Activated naive CD4-positive, alpha-beta T cell treated with Interleukin-2 at 50 U/mL for 16 hours (primary cell): ENCODE measurements at regions not wholly inside any gene's neighbourhood (a gene's known extent, or its start where the extent isn't known, plus 50 kb on each side); places are given as distances from the start of the nearest gene placed in this dataset.
A peak's percentile ranks its signal among the peaks of the same experiment; 100 is the strongest.

Experiments used
- DNase-seq: peaks from one replicate; pipeline ENCODE4 v3.0.0-alpha.2; 2020

DNA sequence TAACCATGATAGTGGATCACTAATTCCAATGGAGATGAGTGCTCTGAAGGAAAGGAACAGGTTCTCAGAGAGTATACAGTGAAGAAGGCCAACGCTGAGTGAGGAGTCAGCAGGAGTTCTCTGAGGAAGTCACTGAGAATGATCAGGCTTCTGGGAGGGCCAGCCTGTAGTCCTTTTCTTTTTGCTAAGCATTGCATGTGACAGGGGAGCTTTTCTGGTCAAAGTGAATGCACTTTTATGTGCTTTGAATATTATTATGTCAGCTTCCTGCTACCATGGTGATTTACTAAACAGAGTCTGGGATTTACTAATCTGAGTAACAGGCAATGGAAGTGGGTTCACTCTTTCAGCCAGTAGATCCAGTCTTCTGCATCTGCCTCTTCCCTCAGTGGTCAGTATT, 81.1 kb upstream of the SERP2 start:
- DNase-seq: no peak

DNA sequence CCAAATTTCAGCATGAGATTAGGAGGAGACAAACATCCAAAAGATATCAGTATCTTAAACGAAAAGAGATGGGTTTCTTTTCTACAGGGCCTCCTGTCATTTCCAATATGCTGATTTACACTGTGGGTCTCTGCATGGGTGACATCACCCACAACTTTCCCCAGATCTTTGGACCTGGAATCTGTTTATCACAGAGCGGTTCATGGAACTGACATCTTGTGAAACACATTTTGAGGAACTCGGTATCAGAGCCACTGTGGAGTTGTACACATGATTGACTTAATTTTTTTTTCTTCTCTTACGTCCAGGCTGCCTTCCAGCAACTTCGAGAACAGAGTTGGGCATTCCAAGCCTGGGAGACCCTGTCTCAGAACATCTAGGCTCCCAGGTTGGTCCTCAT, 80.2 kb upstream of the SERP2 start:
- no peak for DNase-seq

DNA sequence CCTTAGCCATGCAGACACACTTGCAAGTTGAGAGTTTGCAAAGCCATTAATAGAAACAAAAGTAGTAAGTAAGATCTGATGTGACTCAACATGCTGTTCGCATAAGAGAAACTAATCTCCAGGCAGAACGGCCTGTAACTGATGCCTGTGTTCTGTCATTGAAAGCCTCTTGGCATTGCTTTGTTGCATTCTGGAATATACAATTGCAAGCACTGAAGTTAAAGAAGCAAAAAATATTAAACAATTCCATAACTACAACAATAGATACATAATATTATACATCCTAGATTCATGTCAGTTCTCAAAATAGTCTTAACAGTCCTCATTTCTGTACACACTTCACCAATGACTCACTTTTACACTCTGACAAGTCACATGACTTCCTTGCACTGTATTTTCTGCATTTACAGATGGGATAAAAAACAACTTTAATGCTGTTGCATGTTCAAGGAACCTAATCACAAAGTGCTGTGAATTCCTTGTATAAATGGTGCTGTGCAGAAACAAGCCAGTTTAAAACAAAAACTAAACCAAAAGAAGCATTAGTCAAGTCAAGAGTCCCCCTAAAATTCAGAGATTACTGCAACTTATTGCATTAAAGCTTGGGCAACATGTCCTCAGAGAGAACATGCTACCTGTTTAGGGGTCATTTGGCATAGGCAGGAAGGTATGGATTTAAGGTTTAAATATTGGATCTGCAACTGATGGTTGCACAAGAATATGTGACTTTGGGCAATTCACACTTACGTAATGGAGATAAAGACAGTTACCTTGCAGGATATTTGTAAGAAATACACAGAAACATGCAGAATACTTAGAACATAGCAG, 79.5 kb upstream of the SERP2 start:
- no peak for DNase-seq

DNA sequence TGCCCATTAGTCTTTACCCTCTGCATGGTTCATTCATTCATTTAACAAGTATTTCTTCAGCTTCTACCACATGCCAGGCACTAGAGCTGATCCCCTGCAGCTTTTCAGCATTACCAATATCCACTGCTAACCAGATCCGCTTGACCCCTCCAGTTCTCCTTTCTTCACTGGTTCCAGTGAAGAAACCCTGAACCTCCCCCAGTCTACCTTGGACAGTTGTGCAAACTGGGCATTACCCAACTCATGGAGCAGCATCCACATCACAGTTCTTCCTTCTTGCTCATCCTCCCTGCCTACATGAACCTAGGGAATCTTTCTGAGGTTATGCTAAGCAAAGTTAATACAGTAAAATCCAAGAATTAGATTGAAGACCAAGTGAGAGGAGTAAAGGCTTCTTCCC, 78.7 kb upstream of the SERP2 start:
- DNase-seq: no peak

DNA sequence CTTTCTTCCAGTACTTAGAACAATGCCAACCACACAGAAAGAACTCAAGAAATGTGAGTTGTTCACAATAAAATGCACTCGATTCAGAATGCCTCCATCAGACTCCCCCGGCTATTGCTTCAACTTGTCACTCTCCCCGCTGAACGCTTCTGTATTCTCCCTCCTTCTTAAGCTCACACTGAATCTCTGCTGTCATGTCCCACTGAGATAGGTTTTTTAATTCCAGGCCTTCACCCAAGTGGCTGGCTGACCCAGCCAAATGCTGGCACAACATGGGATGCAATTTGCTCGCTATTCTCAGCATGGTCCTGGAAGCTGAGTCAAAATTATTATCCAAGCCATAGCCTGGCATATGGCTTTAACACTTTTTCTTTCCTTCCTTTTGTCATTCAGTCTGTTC, 76.8 kb upstream of the SERP2 start:
- no peak for DNase-seq

DNA sequence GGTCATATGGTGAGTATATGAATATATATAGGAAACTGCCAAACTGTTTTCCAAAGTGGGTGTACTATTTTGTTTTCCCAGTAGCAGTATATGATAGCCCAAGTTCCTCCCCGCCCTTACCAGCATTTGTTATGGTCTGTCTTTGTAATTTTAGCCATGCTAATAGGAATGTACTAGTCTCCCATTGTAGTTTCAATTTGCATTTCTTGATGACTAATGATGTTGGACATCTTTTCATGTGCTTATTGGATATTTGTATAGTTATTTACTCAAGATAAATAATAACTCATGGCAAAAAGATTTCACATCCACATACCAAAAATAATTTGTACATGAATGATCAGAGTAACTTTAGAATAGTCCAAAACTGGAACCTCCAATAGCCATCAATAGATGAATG, 75.3 kb upstream of the SERP2 start:
- DNase-seq: no peak

DNA sequence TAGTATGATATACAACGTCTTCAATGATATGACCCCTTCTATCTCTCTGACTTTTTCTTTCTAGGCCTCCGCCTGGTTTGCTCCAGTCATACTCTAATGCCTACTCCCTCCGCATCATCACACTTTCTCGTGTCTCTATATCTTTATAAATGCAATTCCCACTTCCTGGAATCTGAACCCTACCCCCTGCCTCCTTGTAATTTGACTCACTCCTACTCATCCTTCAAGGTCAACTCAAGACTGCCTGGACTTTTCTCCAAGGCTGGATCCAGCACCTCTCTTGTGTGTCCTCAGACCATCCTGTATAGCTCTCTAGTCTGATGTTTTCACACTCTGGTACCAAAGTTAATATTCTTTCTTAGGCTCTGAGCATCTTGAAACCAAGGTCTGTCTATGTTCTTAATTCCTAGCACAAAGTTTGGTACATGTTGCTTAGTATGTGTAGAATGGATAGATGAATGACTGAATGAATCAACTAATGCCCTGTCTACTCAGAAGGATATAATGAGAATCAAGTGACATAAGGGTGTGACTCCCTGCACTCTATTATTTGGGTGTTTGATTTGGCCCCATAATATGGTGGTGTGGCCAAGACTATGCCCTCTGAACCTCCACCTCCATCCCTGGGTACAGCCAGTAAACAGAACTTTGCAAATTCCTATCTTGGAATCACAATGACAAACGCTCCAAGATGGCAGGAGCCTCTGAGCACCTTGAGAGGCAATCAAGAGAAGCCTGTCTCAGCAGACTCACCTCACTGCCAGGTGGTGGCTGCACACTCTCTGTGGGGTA, 74.3 kb upstream of the SERP2 start:
- no peak for DNase-seq

DNA sequence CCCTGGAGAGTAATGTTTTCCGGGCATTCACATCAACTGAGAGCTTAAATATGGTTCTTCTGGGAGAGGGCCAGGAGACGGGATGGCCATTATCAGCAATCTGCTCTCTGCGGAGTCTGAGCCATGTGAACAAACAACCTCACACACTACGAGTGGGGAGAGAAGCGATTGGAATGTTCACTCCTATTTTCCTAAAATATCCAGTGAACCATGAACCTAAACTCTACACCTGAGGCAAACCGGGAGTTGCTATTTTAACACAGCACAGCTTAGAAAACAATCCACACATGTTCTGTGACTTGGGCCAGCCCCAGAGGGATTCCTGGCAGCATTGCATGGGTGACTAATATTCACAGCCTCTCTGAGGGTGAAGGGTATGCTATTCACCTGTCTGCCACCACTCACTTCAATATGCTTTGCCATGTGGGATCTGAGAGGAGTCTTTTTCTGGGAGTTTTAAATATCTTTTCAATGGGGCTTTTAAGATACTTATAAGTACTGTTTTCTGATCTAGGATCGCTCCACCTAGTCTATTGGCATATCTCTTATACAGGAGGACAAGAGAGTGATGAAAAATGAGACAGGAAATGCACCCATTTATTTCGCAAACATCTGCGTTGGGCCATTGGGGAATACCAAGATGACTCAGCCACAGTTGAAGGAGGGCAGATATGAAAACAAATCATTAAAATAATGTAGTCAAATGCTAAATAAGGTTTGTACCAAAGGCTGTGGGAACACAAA, 72.6 kb upstream of the SERP2 start:
- DNase-seq: peak; percentile 11

DNA sequence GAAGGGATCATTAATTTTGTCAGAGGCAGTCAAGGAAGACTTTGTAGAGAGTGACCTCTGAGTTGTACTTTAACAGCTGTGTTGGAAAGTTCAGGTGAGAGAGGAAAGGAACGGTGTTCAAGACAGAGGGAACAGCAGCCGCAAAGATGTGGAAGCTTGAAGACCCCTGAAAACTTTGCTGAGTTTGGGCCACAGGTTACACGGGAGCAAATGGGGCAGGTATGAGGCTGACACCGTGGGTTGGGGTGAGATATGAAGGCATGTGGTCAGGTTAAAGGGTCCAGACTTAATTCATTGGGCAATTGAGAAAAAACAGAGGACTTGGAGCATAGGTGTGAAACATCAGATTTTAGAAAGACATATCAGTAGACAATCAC, 72.0 kb upstream of the SERP2 start:
- no peak for DNase-seq

DNA sequence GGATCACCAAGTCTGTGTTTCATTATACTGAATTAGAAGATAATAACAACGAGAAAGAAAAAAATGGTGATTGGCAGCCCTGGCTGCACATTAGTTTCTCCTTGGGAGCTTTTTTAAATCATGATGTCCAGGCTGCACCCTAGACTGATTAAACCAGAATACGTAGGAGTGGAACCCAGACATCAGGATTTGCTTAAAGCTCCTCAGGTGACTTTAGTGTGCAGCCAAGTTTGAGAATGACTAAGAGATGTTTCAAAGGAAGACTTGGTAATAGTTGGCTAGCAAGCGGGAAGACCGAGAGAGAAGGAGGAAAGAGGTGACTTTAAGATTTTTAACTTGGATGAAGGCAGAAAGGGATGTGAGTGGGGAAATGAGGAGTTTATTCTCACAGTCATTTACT, 71.4 kb upstream of the SERP2 start:
- no peak for DNase-seq

DNA sequence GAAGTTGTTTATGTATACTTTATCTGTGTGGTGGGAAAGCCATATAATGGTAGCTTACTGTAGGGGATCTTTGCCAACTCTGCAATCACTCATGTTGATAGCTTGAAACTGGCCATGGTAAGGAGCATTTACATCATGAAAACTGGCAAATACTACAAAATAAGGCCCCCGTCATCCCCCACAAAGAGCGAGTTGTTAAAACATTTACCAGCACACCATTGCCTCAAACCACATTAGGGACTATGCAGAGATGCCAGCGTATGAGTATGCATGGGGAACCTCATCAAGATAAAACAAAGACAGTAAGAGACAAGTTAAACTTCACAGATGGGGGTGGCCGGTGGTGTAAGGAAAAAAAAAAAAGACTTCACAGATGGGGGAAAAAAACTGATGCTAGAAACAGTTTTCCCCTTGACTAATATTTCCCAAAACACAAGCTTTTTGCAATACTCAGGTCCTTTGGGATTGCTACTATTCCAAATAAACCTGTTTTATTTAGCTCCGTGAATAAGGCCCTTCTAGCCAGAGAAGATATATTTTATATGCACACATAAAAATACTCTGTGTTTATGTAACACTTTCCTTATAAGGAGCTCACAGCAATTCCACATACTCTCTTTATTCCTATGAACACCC, 70.6 kb upstream of the SERP2 start:
- no peak for DNase-seq

DNA sequence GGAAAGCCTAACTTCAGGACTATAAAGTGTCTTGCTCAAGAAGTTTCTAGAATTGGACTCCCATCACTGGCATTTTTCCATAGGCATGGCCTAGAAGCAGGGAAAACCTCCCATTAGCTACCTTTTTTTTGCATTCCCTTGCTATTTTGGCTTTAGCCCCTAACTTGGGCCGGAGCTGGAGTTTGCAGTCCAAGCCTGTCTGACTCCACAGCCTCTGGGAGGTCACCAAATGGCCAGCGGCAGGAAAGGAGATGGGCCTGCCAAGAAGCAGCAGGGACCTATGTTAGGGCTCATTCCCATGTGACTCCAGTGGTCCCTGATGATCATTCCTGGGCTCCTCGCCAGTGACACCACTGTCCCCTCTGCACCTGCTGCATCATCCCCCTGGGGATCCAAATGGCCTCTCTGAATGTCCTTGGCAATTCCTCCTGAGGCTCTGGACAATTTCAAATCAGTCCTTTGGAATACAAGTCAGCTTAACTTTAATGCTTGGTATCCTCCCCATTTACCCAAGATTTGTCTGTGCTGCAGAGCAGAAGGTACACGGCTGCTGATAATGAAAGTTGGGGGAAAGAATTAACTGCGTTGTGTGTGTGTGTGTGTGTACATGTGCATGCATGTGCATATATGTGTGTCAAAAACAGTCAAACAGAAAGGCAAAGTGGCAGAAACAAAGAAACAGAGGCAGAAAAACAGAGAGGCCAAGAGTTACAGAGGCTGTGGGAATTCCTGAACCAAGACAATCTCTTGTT, 69.8 kb upstream of the SERP2 start:
- no peak for DNase-seq

DNA sequence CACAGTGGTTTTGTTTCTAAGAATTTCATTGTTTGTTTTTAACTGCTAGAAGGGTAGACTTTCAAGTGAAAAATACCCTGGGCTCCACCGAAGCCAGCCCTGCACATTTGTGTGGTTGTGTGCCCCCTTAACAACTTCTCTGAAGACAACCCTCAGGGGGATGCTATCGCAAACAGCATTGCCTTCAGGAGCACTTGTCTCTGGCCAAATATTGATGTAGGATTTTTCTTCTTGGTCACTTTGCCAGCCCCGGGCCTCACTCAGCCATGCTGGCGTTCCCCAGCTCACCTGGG, 69.2 kb upstream of the SERP2 start:
- DNase-seq: no peak

DNA sequence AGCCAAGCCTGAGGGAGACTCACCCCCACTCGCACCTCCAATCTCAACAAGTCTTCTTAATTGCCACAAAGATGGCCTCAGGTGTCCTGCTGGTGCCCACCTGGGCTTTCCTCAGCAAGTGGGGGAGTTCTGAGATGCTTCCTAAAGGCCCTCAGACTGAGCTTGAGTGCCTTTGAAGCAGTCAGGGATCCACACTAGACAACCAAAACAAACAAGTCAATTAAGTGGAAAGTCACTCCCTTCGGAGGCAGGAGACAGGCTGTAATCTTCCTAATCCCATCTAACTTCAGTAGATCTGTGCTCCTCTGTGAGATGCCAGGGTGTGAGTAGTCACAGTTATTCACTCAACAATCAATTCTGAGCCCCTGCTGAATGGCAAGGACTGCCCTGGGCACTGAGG, 68.3 kb upstream of the SERP2 start:
- no peak for DNase-seq

DNA sequence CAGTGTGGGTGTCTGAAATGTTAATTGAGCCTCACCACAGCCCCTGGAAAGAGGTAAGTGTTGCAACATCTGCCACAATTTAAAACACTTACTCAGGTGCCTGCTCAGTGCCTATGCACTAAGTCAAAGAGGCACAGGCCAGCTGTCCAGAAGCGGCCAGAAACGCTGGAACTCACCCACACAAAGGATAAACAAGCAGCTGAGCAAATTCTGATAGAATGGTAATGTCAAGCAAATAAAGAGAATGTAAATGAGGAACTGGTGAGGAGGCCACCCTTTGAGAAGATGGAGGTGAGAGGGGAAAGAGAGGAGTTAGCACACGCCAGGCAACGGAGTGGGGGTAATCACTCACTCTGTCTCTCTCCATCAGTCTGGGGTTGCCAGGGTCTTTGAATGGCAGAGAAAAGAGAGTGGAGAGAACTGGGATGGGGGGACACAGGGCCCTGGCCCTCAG, 67.7 kb upstream of the SERP2 start:
- DNase-seq: no peak

DNA sequence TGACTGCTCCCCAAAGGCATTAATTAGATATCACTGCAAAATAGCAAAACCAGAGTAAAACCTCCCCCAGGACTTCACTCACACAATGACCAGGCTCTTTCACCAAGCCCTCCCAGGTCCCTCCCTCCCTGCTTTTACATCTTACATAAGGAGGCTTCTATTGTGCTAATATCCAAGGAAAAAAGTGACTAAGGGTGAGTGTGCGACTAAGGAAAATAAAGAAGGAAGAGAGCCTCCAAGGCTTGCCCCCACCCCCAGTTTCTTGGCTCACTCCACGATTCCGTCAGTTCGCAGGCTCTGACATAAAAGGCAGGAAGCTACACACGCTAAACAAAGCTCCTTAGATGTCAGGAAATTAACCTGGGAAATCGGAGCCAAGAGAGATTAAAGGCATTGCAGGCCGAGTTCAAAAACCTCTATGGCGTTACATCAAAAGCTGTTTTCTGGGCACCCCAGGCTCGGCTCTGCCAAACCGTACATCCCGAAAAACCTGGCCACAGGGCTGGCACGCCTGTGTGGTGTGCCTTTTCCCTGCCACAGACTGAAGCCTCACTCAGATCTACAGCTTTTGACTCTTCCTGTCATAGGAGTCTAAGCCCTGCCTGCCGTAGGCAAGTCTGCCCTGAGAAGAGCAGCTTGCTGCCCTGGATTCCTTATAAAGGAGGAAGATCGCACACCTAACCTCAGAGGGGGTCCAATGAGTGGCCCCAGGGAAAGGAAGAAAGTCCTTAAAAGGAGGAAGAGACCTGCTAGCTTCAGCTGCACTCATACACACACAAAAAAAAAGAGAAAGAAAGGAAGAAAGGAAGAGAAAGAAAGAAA, 67.0 kb upstream of the SERP2 start:
- DNase-seq: no peak

DNA sequence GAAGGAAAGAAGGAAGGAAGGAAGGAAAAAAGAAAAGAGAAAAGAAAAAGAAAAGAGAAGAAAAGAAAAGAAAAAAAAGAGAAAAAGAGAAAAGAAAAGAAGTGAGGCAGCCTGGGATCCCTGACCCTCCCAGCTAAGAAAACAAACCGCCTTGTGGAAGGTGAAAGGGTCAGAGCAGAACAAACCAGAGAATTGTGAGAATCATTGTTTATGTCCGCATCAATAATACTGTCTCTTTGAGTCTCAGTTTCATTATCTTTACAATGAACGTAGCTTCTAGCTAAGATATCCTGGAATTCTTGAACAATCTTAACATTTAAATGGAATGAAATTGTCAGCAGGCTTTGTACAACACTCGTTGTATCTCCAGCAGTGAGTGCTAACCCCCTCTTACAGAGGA, 66.4 kb upstream of the SERP2 start:
- no peak for DNase-seq

DNA sequence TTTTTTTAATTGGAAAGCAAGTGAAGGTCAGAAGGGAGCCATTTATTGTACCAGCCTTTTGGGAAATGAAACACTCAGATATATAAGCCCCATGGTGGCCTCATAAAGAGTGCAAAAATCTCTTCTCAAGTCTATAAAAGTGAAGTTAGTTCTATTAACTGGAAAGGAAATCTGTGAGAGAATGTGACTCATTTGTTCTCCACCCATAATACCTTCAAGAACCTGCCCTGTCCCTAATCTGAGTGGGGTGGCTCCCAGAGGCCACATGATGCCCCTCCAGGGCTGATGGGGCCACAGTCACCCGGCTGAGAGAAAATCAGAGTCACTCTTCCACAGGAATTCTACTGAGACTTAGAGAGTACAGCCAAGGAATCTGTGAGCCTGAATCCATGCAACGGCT, 65.8 kb upstream of the SERP2 start:
- no peak for DNase-seq

DNA sequence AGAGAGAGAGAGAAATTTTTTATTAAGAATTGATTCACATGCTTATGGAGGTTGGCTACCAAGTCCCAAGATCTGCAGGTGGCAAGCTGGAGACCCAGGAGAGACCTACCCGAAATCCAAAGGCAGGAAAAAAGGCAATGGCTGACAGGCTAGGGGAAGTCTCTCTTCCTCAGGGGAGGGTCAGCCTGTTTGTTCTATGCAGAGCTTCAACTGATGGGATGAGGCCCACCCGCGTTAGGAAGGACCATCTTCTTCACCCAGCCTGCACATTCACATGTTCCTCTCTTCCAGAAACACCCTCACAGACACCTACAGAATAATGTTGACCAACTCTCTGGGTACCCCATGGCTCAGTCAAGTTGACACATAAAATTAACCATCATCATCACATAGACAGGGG, 65.3 kb upstream of the SERP2 start:
- no peak for DNase-seq

DNA sequence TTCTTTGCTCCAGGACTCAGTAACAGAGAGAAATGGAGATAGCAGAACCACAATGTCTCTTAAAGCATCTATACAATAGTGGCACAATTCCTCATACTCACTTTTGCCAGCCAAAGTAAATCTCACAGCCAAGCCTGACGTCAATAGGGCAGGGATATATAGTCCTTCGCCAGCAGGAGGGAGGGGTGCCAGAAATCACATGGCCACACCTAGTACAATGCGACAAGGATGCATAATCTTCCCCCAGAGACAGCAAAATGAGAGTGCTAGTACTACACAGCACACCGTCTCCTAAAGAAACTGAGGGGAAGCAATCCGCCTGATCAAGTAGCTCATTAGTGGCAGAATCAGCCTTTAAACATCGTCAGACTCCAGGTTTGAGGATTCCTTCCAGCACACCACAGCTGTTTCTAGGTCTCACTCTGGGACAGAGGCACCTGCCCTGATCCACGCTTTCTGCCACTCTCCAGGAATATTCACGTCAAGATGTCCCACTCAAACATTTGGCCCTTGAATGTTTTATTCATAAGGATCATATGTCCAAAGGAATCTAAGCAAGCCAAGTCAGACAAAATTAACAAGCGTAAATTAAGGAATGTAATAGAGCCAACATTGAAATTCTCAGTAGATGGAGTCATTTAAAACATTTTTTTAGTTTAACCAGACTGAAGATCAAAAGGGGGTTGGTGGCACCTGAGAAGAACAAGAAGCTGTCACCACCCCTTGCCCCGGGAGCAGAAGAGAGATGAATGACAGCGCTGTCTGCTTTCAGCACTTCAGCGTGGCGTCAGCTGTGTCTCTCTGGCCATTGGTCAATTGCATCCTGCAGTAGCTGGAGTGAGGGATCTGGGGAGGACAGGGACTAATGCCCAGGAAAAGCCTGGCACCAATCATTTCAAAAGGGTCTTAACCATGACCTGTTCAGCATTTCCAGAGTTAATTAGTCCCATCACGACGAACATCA, 63.5 kb upstream of the SERP2 start:
- no peak for DNase-seq
